Stimulated activated naive CD4-positive, alpha-beta T cell (primary cell): ENCODE measurements at regions not wholly inside any gene's neighbourhood (a gene's known extent, or its start where the extent isn't known, plus 50 kb on each side); places are given as distances from the start of the nearest gene placed in this dataset.
A peak's percentile ranks its signal among the peaks of the same experiment; 100 is the strongest.

ENCODE experiments used
- DNase-seq, 6 experiments: peaks; one replicate each; lab custom pipeline; 2025; lab: John Stamatoyannopoulos, UW

- no peak for DNase-seq
These were observed 56.6 kb downstream of the HLA-G start for GRCh38 chr6:29884261-29884660.

DNA sequence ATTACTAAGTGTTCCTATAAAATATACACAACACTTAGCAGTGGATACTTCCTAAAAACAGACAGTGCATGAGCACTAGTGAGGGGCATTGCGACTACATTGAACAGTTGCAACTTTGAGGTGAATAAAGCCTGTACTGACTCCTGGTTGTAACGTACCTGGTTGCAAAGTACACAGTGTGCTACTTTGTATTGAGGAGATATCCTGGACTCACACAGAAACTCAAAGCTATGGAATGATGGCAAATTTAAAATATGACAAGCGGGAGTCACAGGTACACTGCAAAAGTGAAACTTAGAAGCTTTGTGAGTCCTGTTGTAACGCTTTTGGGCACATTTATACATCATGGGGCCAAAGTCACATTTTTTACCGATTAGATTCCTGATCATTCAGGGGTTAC is 55.6 kb upstream of the HLA-A start:
- DNase-seq: no peak

- peak in 5 of 6 experiments; percentile 7 to 66 (median 32) for DNase-seq
These were observed 55.0 kb upstream of the HLA-A start for GRCh38 chr6:29887330-29887818.

GRCh38 chr6:29887819-29888776 is 54.2 kb upstream of the HLA-A start:
- DNase-seq: peak in 5 of 6 experiments; percentile 67 to 88 (median 75)
